ENCODE measurements at regions not wholly inside any gene's neighbourhood (a gene's known extent, or its start where the extent isn't known, plus 50 kb on each side); places are given as distances from the start of the nearest gene placed in this dataset.

GRCh38 chr3:24881239-24881638 lies 386.6 kb upstream of the THRB start:
- ATAC-seq (no peak), DNase-seq (ENCODE audit: low read depth, low spot score) (no peak), FAIRE-seq (no peak)
- RAD21 ChIA-PET (ENCODE audit: unreplicated experiment), result no interaction called here
- no peaks in the 10 kb centered on the region; the same call in 1 of the 2 replicates for H3K4me1 ChIP-seq (ENCODE audit: control insufficient read depth, insufficient read depth, low read length)
- no peak for TF ChIP-seq RB1 (IDR thresholded peaks at IDR 0.05; ENCODE audit: borderline replicate concordance)
- TF ChIP-seq CREM (IDR thresholded peaks at IDR 0.05; ENCODE audit: low read depth), result no peak
- no peak for TF ChIP-seq MTA2 (IDR thresholded peaks at IDR 0.05; ENCODE audit: low read depth)
- TF ChIP-seq RELA (IDR thresholded peaks at IDR 0.05; ENCODE audit: borderline replicate concordance, partially characterized antibody), result no peak
- no peak for TF ChIP-seq RAD51 (IDR thresholded peaks at IDR 0.05)
- no peak for TF ChIP-seq CBX5 (IDR thresholded peaks at IDR 0.05; ENCODE audit: low read depth)
- no peak for TF ChIP-seq BCL11A (IDR thresholded peaks at IDR 0.05; ENCODE audit: low read depth, low read length)
- no peak for TF ChIP-seq MEF2B (IDR thresholded peaks at IDR 0.05; ENCODE audit: partially characterized antibody, poor library complexity, severe bottlenecking)
- no peak for TF ChIP-seq BMI1 (IDR thresholded peaks at IDR 0.05; ENCODE audit: borderline replicate concordance)
- TF ChIP-seq PAX5 (IDR thresholded peaks at IDR 0.05; ENCODE audit: borderline replicate concordance, low read depth, low read length), result no peak
- no peak for TF ChIP-seq PRDM15 (CRISPR knock-in tag; IDR thresholded peaks at IDR 0.05)
- 6% methylated on average over 2 of the region's 2 CpGs for WGBS (ENCODE audit: insufficient coverage, insufficient replicate concordance, low lambda C conversion rate, missing lambda C conversion rate)
- no peaks in the 10 kb centered on the region for H3K9me3 ChIP-seq (replicated peaks; ENCODE audit: control insufficient read depth, insufficient read depth, low read length)
- POLR2A ChIA-PET, result no interaction called here
- H3K27me3 ChIP-seq (replicated peaks in 1 of 2; ENCODE audit: control insufficient read depth in 2 of 2, insufficient read depth in 2 of 2, low read length in 1 of 2), result no peaks in the 10 kb centered on the region
- SMC1A ChIA-PET (ENCODE audit: uncharacterized antibody, unreplicated experiment), result no interaction called here
- no peak overlapping the region for H3K4me2 ChIP-seq (ENCODE audit: control insufficient read depth, insufficient read depth)
- CTCF ChIA-PET, result no interaction called here
- intact Hi-C loops (cut with micrococcal nuclease; ENCODE audit: unreplicated experiment) (no loop called here), in situ Hi-C loops (cut with MboI) (no loop called here)
- BruUV-seq (replicated peaks), result no TSS peak
- no peak overlapping the region for H3K9ac ChIP-seq (ENCODE audit: control insufficient read depth, insufficient read depth, low read length)
- H2AFZ ChIP-seq (ENCODE audit: control insufficient read depth, low read depth, low read length), result no peak overlapping the region
- H3K79me2 ChIP-seq (ENCODE audit: control insufficient read depth, insufficient read depth, low read length), result no peaks in the 10 kb centered on the region
- H3K4me3 ChIP-seq, result no peak overlapping the region
- no peak overlapping the region for H3K27ac ChIP-seq (ENCODE audit: control insufficient read depth, insufficient read depth)
- H3K36me3 ChIP-seq (ENCODE audit: control insufficient read depth in 2 of 2, insufficient read depth in 2 of 2, low read length in 1 of 2), result no peaks in the 10 kb centered on the region
- no peaks in the 10 kb centered on the region for H4K20me1 ChIP-seq (ENCODE audit: control insufficient read depth, insufficient read depth)

Data from GM12878 (cell line).